Lower leg skin (tissue), 4 donors: ENCODE measurements at regions not wholly inside any gene's neighbourhood (a gene's known extent, or its start where the extent isn't known, plus 50 kb on each side); places are given as distances from the start of the nearest gene placed in this dataset.

Experiments
- DNase-seq, 2 donors: peaks; one replicate each; pipeline ENCODE4 v3.0.0-alpha.2; 2019; ENCODE audit warnings: low spot score in 2 of 2
- H3K4me3 ChIP-seq: fragments of 200-600 bp; sonication (generic); 2 replicates; pipeline ENCODE4 v1.5.1; 2017; ENCODE audit warnings: mild to moderate bottlenecking, low read depth; ENCODE audit not compliant: poor library complexity, severe bottlenecking
- CTCF ChIP-seq, 3 donors: fragments of 450-650 bp; IDR thresholded peaks; one replicate each; pipeline ENCODE4 v1.5.1; 2016; ENCODE audit warnings: antibody characterized with exemption in 3 of 3, mild to moderate bottlenecking in 3 of 3, moderate library complexity in 2 of 3
- POLR2A ChIP-seq, 2 donors: fragments of 450-650 bp; IDR thresholded peaks; one replicate each; pipeline ENCODE4 v1.6.1; 2016 to 2017; ENCODE audit warnings: antibody characterized with exemption in 2 of 2, mild to moderate bottlenecking in 1 of 2, moderate library complexity in 1 of 2
- WGBS, 2 donors: methylation state at CpG; one replicate each; pipeline ENCODE4 v1.1.5; 2018; 5-methylcytosine and 5-hydroxymethylcytosine counted together
- intact Hi-C: fragments of 100-400 bp; cut with DNase I; formaldehyde crosslinking; loops from one replicate; pipeline ENCODE4 v1.15.0; 2023; ENCODE audit warnings: low total_unique reads

GRCh38 chrX:38871129-38872029 lies 70.1 kb downstream of the MID1IP1 start:
- TF ChIP-seq CTCF (IDR thresholded peaks at IDR 0.05) (no peak), POLR2A (IDR thresholded peaks at IDR 0.05) (no peak)
- intact Hi-C loops, result no loop called here
- DNase-seq, result no peak
- H3K4me3 ChIP-seq, result no peak overlapping the region
- 65 to 87% methylated on average over 5 of the region's 5 CpGs for WGBS, 2 donors

GRCh38 chrX:38877366-38877765 lies 76.1 kb downstream of the MID1IP1 start:
- 82 to 86% methylated on average over 2 of the region's 2 CpGs for WGBS, 2 donors
- intact Hi-C loops, result no loop called here

GRCh38 chrX:38878641-38879340 lies 77.5 kb downstream of the MID1IP1 start:
- DNase-seq, result no peak
- H3K4me3 ChIP-seq, result no peak overlapping the region
- WGBS, 2 donors, result 48 to 76% methylated on average over 4 of the region's 4 CpGs
- intact Hi-C loops, result no loop called here
- TF ChIP-seq POLR2A (IDR thresholded peaks at IDR 0.05) (no peak), CTCF (IDR thresholded peaks at IDR 0.05) (no peak)

More at GRCh38 chrX:38877366-38877765, 76.1 kb downstream of the MID1IP1 start:
- DNase-seq, result no peak
- TF ChIP-seq CTCF (IDR thresholded peaks at IDR 0.05) (no peak), POLR2A (IDR thresholded peaks at IDR 0.05) (no peak)
- no peak overlapping the region for H3K4me3 ChIP-seq

GRCh38 chrX:38879631-38880220 lies 78.5 kb downstream of the MID1IP1 start:
- no peak overlapping the region for H3K4me3 ChIP-seq
- 43 to 60% methylated on average over 4 of the region's 4 CpGs for WGBS, 2 donors
- no peak for DNase-seq
- TF ChIP-seq CTCF (IDR thresholded peaks at IDR 0.05) (no peak), POLR2A (IDR thresholded peaks at IDR 0.05) (no peak)
- intact Hi-C loops, result no loop called here

GRCh38 chrX:38880296-38880854 lies 79.1 kb downstream of the MID1IP1 start:
- 38 to 64% methylated on average over 3 of the region's 3 CpGs for WGBS, 2 donors
- intact Hi-C loops, result no loop called here
- TF ChIP-seq CTCF (IDR thresholded peaks at IDR 0.05), result no peak
- TF ChIP-seq POLR2A (IDR thresholded peaks at IDR 0.05), result no peak
- no peak for DNase-seq
- H3K4me3 ChIP-seq, result no peak overlapping the region
